HPDE6-E6E7 (cell line): ENCODE measurements at regions not wholly inside any gene's neighbourhood (a gene's known extent, or its start where the extent isn't known, plus 50 kb on each side); places are given as distances from the start of the nearest gene placed in this dataset.
"Not testable (repeated sequence)": the region's sequence is repeated elsewhere in the genome, so short reads cannot be mapped to it uniquely, and the experiment has no call there.

Experiments
- DNase-seq: peaks from one replicate; pipeline ENCODE4 v3.0.0; 2011; ENCODE audit warnings: missing footprints; ENCODE audit errors: extremely low spot score

DNA sequence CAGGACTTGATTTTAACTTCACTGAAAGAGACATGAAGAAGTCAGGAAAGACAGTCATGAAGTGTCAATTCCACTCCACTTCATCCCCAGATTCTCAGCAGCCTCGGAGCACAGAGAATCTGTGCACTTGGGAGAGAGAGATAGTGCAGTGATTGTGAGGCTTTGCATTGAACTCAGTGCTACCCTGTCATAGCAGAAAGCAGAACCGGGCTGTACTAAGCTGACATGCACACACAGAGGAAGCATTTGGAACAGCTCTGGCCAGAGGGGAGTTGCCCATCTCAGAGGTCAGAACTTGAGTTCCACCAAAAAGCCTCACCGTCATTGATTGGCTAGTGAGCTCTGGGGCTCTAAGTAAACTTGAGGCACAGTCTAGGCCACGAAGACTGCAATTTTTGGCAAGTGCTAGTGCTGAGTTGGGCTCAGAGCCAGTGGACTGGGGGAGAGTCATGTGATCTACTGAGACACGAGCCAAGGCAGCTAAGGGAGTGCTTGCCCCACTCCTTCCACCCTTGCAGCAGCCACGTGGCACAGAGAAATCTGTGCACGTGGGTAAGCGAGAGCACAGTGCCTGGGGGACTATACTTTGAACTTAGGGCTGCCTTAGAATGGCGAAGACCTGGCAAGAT lies 810.2 kb upstream of the ADAMTS5 start:
- DNase-seq, result no peak

DNA sequence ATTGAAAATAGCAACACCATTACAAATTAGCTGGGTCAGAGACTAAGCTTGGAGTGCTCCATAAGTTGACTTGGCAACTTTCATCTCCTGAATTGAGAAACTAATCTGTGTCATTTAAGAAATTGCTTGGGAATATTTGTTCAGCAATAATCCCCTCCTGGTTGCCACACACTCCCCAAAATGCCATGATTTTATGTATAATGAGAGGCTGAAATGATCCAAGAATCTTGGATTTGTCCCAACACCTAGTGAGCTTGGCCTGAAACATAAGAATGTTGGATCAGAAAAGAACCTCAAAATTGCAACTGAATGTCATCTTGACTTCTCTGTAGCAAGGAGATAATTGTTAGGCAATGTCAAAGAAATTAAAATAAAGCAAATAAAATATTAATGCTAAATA lies 805.9 kb upstream of the ADAMTS5 start:
- no peak for DNase-seq

DNA sequence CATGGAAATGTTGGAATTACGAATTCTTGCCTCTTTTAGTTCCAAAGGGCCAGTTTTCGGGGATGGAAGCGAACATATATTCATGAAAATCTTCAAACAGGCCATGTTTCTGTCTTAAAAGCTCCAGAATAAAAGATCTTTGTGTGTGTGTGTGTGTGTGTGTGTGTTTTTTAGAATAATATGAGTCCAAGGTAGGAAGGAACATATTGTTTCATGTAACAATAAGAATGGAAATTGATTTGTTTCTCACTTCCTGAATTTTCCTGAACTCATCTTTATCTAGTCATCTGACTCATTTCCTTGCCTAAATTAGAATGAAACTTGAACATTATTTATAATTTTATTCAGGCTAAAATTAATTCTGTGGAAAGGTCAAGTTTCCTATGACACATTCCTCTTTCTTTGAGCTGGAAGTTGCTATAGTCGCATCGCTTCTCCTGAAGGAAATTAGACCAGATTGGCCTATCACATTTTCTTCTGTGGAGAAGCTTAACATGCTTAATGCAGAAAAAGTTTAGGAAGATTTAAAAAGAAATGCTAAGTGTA lies 805.1 kb upstream of the ADAMTS5 start:
- no peak for DNase-seq

DNA sequence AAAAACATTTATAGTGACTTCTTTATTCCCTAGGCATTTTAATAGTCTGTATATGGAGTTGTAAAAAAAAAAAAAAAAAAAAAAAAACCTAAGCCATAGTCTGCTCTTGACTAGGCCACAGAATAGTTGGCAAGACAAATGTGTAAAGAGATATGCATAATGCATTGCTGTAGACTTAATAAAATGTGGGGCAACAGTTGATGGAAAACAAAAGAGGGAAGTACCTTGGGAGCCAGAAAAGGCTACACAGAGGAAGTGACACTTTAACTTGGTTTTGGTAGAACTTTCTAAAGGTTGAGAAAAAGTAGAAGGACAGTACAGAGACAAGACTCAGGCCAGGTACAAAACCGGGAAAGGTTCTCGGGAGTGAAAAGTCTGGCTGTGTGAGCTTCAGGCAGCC lies 802.9 kb upstream of the ADAMTS5 start:
- no peak for DNase-seq

DNA sequence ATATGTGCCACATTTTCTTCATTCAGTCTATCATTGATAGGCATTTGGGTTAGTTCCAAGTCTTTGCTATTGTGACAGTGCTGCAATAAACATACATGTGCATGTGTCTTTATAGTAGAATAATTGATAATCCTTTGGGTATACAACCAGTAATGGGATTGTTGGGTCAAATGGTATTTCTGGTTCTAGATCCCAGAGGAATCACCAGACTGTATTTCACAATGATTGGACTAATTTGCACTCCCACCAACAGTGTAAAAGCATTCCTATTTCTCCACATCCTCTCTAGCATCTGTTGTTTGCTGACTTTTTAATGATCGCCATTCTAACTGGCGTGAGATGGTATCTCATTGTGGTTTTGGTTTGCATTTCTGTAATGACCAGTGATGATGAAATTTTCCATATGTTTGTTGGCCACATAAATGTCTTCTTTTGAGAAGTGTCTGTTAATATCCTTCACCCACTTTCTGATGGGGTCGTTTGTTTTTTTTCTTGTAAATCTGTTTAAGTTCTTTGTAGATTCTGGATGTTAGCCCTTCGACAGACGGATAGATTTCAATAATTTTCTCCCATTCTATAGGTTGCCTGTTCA lies 801.3 kb upstream of the ADAMTS5 start:
- DNase-seq, result not testable (repeated sequence)

DNA sequence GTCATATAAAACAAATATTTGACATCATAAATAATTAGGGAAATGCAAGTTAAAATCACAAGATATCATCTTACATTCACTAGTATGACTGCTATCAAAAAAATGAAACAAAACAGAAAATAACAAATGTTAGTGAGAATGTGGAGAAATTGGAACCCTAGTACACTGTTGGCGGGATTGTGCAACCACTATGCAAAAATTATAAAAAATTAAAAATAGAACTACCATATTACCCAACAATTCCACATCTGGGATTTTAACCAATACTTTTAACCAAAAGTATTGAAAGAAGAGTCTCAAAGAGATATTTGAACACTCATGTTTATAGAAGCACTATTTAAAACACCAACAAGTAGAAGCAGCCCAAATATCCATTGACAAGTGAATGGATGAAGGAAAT lies 797.2 kb upstream of the ADAMTS5 start:
- DNase-seq, result no peak

DNA sequence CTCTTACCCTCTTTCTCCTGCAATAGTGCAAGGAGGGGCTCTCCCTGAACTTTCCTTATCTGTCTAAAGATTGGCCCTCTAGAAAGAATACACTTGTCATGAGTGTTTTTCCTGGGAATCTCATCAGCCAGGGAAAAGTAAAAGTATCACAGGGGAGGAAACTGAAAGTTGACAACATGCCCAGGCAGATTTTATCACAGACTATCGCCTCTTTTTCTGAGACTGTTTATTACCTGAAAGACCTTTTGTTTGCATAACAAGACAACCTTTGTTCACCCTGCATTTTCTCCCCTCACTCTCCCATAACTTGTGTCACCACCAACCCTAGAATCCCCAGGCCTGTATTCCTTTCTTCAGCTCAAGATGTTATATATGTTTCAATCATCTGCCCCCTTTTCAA lies 794.7 kb upstream of the ADAMTS5 start:
- DNase-seq, result no peak

DNA sequence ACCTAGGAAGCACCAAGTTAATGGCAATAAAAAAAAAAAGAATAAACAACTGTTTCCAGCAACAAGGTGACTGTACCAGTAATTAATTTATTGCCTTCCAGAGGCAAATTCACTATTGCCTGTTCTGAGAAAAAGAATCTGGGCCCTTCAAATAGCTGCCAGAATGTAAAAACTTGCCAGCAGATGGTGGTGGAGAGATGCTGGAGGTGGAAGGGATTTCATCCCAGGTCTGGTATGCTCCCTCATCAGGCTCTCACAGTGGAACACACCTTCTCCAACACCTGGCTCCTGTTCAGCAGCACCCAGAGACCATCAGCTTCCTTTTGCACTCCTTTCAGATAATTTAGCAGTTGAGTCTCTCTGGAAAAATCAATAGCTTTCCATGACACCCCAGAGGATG lies 792.9 kb upstream of the ADAMTS5 start:
- DNase-seq, result no peak

DNA sequence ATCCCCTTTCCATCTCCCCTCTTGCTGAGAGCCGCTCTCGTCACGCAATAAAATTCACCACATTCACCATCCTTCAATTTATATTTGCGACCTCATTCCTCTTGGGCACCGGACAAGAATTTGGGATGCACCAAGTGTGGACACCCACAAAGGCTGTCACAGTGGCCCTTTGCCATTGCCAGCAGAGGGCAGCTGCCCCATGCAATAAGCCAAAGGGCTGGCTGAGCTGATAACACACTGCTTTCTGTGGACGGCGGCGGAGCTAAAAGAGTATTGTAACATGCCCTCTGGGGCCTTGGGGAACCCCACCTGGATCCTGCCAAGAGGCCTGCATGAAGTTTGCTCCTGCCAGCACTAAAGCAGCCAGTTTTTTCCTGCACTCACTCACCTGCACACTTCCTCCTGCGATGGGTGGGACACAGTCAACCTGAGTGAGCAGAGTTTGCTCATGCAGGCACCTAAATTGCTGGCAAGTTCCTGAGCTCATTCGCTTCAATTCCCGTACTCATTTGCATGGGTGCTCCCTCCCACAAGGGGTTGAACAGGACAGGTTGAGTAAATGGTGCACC lies 792.3 kb upstream of the ADAMTS5 start:
- no peak for DNase-seq

DNA sequence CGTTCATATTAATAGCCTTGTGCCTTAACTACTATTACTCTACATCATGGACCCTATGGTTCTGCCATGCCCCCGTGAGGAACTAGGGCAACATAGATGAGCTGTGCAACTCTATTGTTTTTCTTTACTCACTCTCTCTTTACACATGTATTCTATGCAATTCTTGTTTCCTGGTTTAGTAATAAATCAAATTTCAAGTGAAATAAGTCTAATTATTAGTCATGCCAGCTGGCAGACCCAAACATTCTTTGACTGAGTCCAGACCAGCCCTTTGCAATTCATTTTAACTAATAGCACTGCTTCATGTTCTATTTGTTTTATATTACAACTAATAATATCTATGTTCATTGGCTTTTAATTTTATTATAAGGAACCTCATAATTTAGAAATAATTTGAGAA lies 789.3 kb upstream of the ADAMTS5 start:
- DNase-seq, result no peak

DNA sequence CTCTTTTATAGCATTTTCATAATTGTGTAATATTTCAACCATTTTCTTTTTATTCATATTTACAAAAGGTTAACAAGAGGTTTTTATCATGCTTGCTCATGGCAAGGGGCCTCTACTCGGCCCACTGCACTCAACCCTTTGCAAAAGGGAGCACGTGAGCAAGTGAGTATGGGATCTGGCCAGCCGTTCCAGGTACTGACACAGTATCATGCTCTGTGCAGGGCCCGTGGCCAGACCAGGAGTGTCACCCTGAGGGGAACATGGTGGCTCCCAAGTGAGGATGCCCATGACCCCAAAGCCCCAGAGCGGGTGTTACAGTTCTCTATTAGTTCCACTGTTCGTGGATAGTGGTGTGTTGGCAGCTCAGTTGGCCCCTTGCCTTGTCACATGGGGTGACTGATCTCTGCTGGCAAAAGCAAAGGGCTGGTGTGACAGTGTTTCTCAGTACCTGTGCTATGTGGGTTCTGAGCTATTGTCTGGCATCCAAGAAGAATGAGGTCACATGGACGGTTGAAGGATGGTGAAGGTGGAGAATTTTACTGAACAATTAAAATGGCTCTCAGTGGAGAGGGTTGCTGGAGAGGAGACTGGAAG lies 777.2 kb upstream of the ADAMTS5 start:
- no peak for DNase-seq

DNA sequence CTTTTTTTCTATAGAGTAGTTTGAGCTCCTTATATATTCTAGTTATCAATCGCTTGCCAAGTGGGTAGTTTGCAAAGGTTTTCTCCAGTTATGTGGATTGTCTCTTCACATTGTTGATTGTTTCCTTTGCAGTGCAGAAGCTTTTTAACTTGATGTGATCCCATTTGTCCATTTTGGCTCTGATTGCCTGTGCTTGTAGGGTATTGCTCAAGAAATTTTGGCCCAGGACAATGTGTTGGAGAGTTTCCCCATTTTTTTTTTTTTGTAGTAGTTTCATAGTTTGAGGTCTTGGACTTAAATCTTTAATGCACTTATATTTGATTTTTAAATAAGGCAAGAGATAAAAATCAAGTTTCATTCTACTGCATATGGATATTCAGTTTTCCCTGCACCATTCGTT lies 774.8 kb upstream of the ADAMTS5 start:
- no peak for DNase-seq

DNA sequence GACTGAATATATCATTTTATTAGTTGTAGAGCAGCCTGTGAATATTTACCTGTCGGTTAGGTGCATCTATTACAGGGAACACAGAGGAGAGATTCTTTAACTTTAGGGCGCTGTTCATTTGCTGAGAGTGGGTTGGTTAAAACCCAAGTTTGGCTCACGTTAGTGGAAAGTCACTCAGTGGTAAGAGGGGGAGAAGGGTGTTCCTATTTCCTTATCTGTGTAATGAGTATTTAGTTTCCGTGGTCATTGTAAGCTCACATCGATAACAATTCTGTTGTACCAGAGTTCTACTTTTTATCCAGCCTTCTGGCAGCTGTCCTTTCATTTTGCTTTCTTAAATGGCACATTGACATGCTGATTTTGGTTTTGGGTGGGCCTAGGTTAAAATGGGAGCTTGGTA lies 773.2 kb upstream of the ADAMTS5 start:
- no peak for DNase-seq

DNA sequence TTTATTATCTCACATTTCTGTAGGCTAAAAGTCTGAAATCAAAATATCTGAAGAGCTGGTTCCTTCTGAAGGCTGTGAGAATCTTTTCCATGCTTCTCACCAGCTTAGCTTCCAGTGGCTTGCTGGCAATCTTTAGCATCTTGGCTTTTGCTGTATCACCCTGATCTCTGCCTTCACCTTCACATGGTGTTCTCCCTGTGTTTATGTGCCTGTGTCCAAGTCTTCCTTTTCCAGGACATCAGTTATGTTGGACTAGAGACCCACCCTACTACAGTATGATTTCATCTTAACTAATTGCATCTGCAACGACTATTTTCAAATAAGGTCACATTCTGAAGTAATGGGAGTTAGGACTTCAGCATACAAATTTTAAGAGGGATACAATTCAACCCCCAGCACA lies 772.3 kb upstream of the ADAMTS5 start:
- no peak for DNase-seq

DNA sequence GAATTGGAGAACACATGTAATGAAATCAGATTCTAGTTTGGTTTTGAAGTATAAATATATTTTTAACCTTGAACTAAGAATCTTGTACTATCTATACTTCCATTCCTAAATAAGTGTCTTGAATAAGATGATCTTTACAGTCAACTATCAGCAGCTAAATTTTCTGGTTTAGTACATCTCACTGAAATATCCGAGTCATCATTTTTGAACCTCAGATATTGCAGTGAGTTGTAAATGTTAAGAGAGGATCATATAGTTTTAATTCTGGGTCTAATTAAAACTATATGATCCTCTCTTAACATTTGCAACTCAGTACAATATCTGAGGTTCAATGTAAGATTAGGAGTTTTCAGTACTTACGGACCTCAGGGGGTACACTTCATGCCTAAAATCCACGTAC lies 768.8 kb upstream of the ADAMTS5 start:
- no peak for DNase-seq

DNA sequence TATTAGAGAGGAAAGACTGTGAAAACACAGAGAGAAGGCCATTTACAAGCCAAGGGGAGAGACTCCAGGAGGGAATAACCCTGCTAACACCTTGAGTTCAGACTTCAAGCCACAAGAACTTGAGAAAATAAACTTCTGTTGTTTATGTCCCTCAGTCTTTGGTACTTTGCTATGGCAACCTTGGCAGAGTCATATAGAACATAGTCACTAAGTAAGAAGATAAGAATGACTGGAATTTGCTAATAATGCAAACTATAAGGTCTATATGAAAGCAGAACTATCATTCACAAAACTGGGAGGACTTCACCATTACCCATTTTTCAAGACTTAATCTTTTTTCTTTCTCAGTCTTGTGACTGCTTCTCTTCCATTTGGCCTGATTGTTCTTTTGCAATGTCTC lies 767.3 kb upstream of the ADAMTS5 start:
- DNase-seq, result no peak

DNA sequence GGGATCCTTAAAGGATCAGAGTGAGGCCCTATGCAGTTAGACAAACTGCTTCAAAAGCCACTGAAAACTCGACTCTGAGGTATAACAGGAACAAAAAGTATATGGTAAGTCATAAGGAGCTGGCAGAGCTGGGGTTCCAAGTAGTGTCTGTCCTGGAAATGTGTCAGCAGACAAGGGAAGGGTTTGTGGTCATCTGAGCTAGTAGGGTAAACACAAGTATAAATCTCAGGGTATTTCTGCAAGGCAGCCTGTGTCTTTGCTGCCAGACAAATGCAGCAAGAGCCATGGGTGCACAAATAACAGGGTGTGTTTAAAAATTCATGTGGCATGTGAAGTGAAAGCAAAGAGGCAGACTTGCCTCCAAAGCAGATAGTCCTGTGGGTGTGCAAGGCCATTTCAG lies 759.0 kb upstream of the ADAMTS5 start:
- no peak for DNase-seq

DNA sequence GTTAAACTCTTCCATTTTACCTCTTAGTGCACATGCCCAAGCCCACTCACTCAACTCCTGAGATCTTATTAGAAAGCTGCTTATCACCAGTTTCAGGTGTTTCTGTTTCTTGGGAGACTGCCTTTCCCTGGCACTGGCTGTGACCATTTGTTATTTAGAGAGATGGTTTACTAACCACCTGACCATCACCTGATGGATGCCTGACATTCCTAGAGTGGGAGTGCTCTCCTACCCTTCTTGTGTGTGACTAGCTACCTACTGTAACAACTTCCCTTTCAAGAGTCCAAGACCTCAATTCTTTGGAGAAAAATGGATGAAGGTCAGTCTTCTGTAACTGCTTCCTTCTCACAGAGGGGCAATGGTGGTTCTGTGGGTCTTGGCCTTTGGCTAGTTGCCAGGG lies 755.2 kb upstream of the ADAMTS5 start:
- no peak for DNase-seq

DNA sequence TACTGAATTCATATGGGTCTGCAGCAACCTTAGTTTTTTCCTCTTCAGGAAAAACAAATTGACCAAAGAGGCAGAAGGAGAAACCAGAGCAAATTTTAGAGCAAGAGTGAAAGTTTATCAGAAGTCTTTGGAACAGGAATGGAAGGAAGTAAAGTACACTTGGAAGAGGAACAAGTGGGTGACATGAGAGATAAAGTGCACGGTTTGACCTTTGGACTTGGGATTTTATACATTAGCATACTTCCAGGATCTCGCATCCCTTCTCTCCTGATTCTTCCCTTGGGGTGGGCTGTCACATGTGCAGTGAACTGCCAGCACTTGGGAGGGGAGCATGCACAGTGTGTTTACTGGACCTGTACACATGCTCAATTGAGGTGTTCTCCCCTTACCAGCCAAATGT lies 754.8 kb upstream of the ADAMTS5 start:
- no peak for DNase-seq

DNA sequence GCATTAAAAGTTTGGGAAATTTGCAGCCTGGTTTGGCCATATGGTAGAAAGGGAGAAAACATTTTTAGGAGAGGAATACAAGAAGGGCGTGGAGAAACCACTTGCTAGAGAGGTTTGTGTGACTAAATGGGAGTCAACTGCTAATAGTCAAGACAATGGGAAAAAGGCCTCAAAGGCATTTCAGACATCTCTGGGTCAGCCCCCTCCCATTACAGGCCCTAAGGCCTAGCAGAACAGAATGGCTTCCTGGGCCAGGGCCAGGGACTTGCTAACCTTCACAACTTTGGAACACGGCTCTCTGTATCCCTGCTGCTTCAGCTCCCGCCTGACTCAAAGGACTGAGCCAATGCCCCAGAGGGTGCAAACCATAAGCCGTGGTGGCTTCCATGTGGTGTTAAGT lies 752.3 kb upstream of the ADAMTS5 start:
- no peak for DNase-seq

DNA sequence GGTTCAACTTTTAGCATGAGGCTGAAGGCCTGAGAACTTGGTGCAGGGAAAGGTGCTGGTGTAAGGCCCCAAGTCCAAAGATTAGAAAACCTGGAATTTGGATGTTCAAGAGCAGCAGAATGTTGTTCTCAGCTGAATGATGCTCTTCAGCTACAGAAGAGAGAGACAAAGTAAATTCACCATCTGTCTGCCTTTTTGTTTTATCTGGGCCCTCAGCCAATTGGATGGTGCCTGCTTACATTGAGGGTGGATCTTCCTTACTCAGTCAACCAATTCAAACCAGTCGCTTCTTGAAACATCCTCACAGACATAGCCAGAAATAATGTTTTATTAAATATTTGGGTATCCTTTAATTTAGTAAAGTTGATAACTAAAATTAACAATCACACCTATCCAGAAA lies 748.2 kb upstream of the ADAMTS5 start:
- DNase-seq, result no peak

DNA sequence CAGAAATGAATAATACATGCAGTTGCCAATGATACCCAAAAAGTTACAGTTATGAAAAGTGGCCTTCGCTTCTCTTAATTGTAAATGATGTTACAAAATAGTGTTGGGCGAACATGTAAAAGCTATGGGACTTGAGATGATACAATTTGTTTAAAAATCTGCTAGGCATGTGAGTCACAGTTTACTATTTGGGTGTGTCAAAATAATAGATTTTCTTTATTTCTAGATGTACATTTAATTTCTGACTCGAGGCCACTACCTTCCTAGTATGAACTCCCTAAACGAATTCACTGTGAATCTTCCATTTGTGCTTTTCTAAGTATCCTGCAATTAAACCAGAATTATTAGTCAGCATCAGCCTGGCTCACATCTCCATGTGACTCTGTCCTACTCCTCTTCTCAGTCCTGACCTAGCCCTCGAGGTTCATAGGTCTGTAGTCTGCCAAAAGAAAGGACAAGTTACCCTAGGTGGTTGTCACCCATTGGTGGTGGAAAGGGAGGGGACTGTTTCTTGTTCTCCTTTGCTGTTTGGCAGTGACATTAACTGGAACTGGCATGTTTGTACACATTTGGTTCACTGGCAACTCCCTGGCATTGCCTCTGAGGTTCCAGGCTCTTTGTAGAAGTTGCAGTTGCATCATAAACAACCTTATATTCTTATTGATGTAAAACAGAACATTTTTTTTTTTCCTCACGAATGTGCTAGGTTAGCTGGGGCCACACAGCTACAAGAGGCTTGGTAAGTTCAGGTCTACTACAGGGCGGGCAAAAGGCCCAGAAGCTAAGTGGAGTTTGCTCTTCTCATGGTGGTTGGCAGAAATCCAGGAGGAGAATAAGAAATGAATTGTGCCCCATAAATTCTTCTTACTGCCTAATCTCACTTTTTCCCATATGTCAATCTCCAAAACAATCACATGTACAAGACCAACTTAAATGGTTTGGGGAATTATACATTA lies 746.5 kb upstream of the ADAMTS5 start:
- no peak for DNase-seq
